ENCODE measurements at regions not wholly inside any gene's neighbourhood (a gene's known extent, or its start where the extent isn't known, plus 50 kb on each side); places are given as distances from the start of the nearest gene placed in this dataset.

DNA sequence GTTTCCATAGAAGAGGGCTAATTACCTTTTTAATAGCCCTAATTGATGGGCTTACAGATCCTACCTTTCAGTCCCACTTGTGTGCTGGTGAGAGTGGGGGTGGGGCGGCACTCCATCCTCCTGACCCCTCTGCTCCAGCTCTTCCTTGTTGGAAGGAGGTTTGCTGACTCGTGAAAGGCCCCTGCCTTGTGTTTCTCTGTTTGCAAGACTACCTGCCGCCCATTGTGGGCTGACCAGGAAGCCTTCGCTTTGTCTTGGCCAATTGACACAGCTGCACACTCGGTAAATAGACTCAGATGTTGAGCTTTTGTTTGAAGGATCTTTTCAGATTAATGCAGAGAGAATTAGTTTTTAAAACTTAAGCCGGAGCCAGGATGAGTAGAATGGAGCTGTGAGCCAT is 197.3 kb upstream of the HES1 start:
- no peak for DNase-seq

DNA sequence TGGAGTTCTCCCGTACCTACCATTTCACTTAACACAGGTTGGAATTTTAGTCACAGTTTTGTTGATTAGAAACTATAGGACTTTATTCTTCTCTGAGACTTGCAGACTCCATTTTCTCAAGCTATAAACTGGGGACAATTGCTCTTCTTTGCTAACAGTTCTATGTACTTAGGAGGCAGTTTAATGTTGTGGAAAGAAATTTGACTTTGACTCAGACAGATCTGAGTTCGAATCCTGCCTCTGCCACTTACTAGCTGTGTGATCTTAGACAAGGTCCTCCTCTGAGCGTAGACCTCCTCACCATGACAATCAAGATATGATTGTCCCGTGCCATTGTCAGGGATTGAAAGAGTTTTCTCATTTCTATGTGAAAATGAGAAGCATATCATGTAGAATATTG is 196.4 kb upstream of the HES1 start:
- DNase-seq: no peak

DNA sequence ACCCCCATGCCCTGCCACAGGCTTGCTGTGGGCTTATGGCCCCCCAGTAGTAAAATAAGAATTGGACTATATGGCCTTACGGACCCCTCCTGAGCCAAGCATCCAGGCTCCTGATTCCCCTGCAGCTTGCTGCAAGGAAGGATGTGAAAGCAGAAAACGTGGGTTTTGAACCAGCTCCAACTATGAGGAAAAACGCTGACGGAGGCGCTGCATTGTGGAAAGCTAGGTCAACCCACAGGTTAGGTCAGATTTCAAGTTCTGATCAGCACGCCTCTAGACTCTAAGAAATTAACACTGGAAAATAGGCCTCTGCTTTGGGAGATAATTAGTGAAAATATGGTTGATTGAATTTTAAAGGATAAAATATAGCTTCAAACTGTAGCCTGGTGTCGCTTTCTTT is 195.4 kb upstream of the HES1 start:
- no peak for DNase-seq

DNA sequence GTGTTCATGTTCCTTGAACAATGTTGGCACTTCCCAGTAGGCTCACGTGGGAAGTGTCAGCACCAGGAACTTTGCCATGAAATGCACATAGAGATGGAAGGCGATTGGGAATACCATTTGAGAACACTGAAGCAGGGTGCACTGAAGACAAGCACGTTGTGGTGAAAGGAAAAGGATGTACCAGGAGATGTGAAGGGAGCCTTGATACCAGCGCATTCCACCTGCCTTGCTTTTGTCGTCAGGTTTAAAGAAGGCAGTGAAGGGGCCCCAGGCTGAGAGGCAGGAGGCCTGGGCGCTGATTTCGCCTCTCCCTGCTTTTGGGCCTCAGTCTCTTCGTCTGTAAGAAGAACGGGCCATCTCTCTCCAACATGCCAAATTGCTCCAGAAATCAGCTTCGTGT is 194.5 kb upstream of the HES1 start:
- no peak for DNase-seq

DNA sequence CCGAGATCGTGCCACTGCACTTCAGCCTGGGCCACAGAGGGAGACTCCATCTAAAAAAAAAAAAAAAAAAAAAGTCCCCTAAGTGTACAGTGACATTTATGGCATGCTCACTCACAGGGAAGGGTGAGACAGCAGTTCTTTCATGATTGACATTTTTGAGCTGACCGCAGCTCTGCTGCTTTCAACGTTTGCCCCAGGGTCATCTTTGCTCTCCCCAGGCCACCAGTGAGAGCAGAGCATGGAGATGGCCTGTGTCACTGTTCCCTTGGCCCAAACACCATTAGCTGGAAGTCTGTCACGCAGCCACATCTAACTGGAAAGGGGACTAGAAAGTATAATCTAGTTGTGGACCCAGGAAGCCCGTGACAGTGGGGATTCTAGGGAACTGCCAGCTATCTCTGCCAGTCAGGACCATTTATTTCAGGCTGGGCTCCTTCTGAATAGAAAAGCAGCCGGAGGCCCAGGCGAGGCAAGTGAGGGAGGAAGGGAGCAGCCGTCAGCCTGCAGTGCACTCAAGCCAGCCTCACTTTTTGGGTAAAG is 193.4 kb upstream of the HES1 start:
- DNase-seq: no peak

DNA sequence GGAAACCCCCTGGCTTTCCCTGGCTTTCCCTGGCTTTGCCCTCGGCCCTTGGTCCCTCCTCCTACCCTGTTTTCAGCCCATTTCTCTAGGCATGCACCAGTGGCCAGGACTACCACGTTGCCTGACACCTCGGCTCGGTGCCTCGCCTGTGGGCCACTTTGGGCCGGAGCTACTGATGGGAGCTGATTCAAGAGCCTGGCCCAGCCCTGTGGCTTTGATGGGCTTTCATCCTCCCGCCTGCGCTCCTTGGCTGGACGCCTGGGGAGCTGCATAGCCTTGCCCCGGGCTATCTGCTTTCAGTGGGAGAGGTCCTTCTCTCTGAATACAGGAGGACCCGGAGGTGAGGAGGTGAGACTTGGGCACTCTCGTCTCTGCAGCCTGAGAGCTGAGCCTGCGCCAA is 192.7 kb upstream of the HES1 start:
- no peak for DNase-seq

DNA sequence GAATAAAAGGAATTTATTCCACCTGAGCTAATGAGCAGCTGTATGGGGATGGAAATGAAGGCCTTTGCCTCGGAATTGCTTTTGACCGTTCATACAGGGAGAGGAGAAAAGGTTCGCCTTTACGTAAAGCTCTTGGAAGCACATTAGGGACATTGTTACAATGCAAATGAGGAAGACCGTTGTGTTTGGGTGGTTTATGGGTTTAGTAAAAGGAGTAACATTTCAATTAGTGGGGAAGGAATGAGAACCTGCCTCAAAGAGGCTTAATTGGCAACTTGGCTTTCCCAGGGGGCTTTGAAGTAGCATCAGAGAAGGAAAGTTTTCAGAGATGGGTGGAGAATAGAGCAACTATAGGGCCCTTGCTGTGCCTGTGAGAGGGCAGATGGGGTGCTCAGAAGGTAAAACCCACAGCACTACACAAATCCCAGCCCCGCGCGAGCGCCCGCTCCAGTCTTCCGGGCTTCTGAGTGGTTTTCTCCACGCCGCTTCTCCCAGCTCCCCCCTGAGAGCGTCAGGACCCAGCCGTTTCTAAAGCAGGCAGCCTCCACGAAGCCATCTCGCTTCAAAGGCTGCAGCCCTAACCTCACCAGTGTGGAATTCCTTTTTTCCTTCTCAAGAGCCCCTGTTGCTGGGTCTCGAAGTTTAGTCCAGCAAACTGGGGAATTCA is 192.0 kb upstream of the HES1 start:
- no peak for DNase-seq

DNA sequence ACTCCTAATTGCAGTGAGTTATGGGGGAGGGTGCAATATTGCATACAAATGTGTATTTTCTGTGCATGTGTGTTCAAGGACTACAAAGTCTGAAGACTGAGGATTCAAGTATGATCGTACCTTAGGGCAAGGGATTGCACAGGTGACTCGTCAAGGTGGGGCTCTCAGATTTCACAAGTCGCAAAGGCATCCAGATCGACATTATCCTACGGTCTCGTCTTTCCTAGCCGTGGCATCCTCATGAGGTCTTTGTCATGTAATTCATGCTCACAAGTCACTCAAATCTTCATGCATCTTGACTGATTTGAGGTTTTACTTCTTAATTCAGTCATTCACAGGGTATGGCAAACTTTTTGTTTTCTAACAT is 191.4 kb upstream of the HES1 start:
- DNase-seq: no peak

DNA sequence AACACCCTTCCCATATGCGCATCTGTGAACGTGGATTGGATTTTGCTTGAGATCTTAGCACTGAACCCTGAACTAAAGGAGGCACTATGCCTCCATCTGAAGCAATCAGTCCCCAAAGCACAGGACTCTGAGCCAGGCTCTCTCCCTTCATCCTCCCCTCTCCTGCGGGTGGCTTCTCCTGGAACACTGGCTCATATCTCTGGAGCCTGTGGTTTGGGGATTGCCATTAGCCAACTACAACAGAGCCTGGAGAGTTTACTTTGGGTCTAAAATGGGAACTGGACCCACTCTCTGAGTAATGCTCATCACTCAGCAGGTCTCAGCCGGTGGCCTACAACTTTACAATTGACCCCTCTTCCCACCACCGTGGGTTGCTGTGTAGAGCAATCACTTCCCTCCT is 190.8 kb upstream of the HES1 start:
- no peak for DNase-seq

DNA sequence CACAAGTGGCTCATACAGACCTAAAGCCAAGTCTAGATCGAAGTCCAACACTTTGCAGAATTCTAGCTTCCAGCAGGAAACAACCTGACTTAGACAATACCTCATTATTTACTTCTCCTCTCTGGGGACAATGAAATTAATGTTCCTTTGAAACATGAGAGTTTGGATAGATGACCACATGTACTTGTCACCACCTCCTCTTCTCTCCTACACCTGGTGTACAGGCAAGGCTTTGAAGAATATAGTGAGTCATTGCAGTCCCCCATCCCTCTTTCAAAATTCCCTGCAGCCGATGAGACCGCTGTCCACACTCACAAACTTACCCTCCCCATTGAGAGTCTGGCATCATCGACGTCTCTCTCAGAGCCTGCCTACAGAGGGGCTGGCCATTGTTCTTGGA is 189.0 kb upstream of the HES1 start:
- no peak for DNase-seq

DNA sequence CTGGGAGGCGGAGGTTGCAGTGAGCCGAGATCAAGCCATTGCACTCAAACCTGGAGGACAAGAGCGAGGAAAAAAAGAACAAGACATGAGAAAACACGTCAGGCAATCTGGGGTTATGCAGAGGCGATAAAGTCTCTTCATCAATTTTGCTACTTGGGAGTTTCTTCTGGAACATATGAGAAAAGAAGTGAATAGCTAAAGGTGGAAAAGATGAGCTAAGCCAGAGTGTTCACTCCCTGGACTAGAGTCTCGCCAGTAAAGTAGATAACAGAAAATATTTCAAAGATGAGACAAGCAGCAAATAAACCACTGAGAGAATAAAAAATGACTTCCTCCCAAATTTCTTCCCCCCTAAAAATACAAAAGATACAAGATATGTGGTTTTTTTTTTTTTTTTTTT is 188.4 kb upstream of the HES1 start:
- DNase-seq: no peak

DNA sequence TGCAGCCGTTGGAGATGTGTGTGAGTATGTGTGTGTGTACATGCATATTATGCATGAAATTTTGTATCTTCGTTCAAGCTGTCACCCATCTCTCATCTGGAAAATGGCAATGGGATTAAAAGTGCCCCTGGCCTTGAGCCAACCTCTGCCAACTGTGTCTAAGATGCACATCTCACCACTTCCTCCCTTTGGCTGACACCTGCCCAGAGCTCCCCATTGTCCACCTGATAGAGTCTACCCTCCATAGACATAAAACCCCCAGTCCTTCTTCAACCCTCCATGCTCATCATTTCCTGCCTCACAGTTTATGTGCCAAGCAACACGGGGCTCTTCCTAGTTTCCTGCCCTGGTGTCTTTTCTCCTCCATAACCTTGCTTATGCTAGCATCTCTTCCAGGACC is 187.5 kb upstream of the HES1 start:
- DNase-seq: no peak

DNA sequence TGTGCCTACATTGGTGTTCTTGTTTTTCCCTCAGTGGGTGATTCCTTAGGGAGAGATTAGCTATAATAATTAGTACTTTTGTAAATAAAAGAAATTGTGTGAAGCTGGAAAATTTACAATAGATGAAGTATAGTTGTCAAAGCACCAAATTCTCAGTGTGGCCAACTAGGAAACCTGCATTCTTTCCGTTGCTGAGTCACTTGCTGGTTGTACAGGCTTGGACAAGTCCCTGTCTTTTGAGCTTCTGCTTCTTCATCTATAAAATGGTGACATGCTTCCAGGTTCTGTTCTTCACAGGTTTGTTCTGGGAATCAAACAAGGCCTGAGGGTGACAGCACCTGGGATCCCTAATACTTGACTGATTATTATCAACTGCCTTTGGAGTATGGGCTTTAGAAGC is 184.1 kb upstream of the HES1 start:
- no peak for DNase-seq

DNA sequence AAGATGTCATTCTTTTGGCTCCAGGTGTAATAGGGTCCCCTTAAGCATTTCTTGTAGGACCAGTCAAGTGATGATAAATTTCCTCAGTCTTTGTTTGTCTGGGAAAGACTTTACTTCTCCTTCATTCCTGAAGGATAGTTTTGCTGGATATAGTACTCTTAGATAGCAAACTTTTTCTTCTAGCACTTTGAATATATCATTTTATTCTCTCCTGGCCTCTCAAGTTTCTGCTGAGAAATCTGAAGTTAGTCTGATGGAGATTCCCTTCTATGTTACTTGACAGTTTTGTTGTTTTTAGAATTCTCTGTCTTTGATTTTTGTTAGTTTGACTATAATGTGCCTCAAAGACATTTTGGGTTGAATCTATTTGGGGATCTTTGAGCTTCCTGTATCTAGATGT is 181.2 kb upstream of the HES1 start:
- DNase-seq: no peak

DNA sequence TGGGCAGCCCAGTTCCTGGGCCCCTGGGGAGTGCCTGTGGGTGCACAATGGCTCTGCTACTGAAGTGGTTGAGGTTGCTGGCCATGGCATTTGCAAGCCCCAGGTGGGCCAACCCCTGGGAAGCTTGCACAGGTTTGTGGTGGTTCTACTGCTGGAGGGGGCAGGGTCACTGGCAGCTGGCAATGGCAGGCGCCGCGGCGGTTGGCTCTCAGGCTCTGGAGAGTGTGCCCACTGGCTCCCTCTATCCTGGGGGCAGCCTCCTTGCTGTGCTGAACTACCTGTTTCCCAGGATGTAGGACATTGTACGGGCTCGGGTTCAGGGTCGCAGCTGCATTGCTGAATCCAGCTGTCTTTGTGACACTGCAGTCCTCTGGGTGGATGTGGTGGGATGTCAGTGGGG is 180.2 kb upstream of the HES1 start:
- no peak for DNase-seq

DNA sequence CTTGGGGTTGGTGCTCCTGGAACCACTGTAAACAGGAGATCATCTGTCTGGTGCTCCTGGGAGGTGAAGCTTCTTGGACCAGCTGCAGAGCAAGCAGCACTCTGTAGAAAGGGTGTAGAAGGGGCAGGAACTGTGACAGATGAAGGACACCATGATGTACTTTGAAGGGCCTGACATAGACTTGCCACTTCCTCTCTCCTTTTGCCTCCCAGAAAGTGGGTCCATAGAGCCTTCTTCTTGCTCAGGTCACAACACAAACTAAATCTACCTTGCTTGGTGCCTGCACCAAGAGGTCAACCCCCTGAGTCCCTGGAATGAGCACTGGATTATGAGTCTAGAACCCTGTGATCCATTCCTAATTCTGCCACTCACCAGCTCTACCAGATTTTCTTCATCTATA is 176.1 kb upstream of the HES1 start:
- no peak for DNase-seq

DNA sequence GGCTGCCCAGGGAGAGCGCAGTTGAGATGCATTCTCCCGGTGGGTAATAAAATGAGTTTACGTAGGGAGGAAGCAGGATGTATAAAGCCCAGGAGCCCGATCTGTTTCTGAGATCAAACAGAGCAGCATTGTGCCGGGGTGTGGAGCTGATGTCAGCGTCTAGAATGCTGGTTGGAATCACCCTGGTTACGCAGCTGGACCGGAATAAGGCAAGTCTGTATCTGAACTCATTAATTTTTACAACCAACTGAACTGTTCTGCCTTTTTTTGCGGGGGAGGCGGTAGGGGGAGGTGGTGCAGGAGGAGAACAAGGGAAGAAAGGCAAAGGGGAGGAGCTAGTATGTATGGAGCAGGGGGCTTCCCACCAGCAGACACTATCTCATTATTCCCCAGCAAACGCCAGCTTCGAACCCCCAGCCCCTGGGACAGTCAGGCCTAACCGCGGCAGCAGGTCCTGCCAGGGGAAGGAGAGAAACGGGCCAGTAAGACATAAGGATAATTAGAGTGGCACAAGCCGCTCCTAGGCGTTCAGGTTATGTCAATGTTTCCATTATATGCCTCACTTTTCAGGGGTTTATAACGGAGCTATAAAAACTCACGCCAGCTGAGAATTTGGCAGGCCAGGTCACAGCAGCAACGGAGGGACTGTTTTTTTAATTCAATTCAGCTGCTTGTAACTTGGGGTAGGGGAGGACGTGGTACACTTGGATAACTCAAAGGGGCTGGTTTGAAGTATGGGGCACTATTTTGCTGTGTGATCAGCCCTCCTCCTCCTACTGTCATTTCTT is 175.3 kb upstream of the HES1 start:
- DNase-seq: peak; percentile 1

DNA sequence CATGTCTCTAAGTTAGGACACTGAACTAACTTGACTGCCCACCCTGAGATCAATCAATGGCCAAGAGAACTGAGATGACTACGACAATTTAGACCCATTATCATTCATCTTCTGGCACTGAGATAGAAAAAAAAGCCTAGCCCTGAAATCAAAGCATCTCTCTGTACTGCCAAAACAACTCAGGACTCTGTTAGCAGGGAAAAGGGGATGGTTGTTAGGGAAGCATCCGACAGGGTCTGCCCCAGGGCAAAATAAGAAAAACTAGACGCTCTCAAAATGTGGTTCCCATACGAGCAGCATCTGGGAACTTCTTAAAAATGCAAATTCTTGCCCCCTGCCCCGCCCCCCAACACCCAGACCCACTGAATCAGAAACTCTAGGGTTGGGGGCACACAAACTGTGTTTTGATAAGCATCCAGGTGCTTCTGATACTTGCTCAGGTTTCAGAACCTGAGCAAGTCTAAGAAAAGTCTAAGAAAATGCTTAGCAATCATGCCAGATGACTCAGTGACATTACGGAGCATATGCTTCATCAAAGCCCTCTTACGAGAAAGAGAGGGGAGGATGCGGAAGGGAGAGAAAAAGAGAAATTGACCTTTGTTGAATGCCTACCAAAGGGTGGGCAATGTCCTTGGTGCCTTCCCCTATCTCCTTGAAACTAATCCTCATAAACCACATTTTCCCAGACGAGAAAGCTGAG is 172.8 kb upstream of the HES1 start:
- DNase-seq: no peak

DNA sequence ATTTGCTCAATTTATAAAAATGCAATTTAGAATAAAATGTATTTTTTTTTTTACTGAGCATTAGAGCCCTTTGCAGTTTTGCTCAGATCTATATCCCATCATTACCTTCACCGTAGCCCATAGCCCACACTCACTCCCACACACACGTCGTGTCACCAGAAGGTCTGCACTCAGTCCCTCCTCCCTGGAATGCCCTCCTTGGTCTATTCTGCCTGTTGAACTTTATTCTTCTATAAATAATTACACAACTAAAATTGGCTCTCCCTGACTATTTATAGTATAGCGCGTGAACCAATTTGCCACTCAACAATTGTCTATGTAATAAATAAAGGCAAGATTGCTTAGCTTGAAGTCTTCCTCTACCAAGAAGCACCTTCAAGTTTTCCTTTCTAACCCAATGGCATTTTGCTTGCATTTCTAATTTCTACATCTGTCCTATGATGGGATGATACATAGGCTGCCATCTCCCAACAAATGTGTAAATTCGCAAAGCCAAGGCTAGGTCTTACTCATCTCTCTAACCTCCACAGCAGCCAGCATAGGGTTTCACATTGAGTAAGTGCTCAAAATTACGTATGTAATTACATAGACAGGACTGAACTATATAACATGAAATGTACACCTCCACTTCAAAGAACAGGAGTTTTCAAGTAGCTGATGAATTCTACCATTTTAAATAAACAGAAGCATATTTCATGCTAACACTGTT is 172.0 kb upstream of the HES1 start:
- no peak for DNase-seq

DNA sequence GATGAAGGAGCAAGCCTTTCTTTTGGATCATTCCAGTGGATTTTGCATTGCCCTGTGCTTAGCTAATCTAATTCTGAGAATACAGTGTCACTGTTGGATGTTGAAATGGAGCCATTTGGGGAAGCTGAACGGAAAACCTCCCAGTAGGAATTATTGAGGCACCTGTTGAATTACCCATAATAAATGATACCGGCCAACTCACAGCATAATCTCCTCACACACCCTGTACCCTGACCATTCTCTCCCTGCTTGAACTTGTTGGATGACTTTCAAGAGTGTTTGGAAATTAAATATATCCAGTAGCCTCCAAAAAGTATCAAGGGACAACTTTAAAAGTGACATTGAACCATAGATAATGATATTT is 171.4 kb upstream of the HES1 start:
- DNase-seq: no peak

DNA sequence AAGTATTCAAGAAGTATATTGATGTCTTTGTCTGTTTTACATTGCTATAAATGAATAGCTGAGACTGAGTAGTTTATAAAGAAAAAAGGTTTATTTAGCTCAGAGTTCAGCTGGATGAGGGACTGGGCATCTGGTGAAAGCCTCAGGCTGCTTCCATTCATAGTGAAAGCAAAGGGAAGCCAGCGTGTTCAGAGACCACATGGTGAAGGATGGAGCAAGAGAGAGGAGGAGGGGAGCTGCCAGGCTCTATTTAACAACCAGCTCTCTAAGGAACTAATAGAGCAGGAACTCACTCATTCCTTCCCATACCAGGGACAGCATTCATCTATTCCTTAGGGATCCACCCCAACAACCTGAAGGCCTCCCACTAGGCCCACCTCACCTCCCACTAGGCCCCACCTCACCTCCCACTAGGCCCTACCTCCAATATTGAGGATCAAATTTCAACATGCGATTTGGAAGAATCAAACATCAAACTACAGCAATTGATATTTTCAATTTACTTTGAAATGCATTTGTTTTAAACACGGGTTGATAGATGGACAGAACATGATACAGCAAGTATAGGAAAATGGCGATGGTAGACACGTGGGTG is 167.5 kb upstream of the HES1 start:
- DNase-seq: no peak

DNA sequence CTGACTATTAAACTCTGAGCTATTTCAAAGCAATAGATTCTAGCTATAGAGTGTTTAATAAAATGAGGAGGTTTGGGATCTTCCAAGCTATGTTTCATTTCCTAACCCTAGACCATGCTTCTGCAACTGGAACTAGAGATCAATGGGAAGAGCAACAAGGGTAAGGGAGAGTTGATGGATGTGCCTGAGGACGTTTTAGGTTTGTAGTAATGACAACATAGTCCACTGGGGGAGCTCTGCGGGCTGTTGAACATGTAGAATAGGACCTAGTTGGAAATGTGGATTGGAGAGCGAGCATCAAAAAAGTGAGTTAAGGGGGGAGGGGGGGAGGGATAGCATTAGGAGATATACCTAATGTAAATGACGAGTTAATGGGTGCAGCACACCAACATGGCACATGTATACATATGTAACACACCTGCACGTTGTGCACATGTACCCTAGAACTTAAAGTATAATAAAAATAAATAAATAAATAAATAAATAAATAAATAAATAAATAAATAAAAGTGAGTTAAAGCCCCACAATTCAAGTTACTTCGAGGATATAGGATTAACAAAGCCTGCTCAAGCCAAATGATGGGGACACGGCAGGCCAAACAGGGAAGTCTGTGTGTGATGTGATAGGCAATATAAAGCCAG is 165.7 kb upstream of the HES1 start:
- DNase-seq: peak; percentile 25

DNA sequence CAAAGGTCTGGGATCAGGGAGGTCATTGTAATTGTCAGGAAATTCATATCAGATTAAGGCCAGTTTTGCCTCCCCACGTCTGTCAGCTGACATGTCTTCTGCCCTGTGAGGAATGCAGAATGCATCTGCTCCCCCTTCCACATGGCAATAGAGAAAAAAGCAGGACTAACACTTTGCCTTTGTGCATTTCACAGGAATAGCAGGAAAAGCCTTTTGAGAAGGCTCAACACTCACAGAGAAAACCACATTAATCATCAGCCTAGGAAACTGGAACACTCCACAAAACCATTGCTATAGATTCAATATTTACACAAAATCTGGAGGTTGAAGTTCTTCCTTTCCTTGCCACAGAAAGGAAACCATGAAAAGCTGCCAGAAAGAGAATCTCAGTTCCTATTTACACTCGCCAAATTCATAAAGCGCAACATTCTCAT is 165.2 kb upstream of the HES1 start:
- DNase-seq: no peak
